ENCODE measurements at regions not wholly inside any gene's neighbourhood (a gene's known extent, or its start where the extent isn't known, plus 50 kb on each side); places are given as distances from the start of the nearest gene placed in this dataset.

GRCh38 chr18:65259403-65259802, 491.4 kb upstream of the CDH7 start:
- TF ChIP-seq CTCF (IDR thresholded peaks at IDR 0.05), result no peak
- no peak for DNase-seq
- Histone ChIP-seq H3K4me1 (no peaks in the 10 kb centered on the region), H3K9ac (ENCODE audit: low read depth in 2 of 2, low read length in 2 of 2) (no peak overlapping the region), H3K9me3 (no peaks in the 10 kb centered on the region), H3K36me3 (no peaks in the 10 kb centered on the region), H3K27ac (no peak overlapping the region), H3K4me3 (no peak overlapping the region), H3K27me3 (no peaks in the 10 kb centered on the region)
- intact Hi-C loops (cut with DNase I), result no loop called here

- intact Hi-C loops (cut with DNase I), result no loop called here
- no peaks in the 10 kb centered on the region for H3K36me3 ChIP-seq
- H3K4me1 ChIP-seq, result no peaks in the 10 kb centered on the region
- no peak for TF ChIP-seq CTCF (IDR thresholded peaks at IDR 0.05)
- no peaks in the 10 kb centered on the region for H3K27me3 ChIP-seq
- no peak overlapping the region for H3K27ac ChIP-seq
- no peak overlapping the region for H3K4me3 ChIP-seq
- no peak for DNase-seq
- no peaks in the 10 kb centered on the region for H3K9me3 ChIP-seq
- no peak overlapping the region for H3K9ac ChIP-seq (ENCODE audit: low read depth in 2 of 2, low read length in 2 of 2)
These were observed 493.7 kb upstream of the CDH7 start for GRCh38 chr18:65257149-65257548.

- intact Hi-C loops (cut with DNase I), result no loop called here
These were observed 495.4 kb upstream of the CDH7 start for GRCh38 chr18:65255417-65255816.

GRCh38 chr18:65239787-65240186, 511.0 kb upstream of the CDH7 start:
- H3K27ac ChIP-seq, result no peak overlapping the region
- H3K9me3 ChIP-seq, result no peaks in the 10 kb centered on the region
- no peak overlapping the region for H3K9ac ChIP-seq (ENCODE audit: low read depth in 2 of 2, low read length in 2 of 2)
- no peaks in the 10 kb centered on the region for H3K27me3 ChIP-seq
- DNase-seq, result no peak
- no peaks in the 10 kb centered on the region for H3K36me3 ChIP-seq
- H3K4me3 ChIP-seq, result no peak overlapping the region
- intact Hi-C loops (cut with DNase I), result no loop called here
- no peak for TF ChIP-seq CTCF (IDR thresholded peaks at IDR 0.05)
- H3K4me1 ChIP-seq, result no peaks in the 10 kb centered on the region

More at GRCh38 chr18:65255417-65255816, 495.4 kb upstream of the CDH7 start:
- Histone ChIP-seq H3K9ac (ENCODE audit: low read depth in 2 of 2, low read length in 2 of 2) (no peak overlapping the region), H3K4me1 (no peaks in the 10 kb centered on the region), H3K27me3 (no peaks in the 10 kb centered on the region), H3K4me3 (no peak overlapping the region), H3K36me3 (no peaks in the 10 kb centered on the region), H3K27ac (no peak overlapping the region), H3K9me3 (no peaks in the 10 kb centered on the region)
- TF ChIP-seq CTCF (IDR thresholded peaks at IDR 0.05), result no peak
- DNase-seq, result no peak

- TF ChIP-seq CTCF (IDR thresholded peaks at IDR 0.05), result no peak
- no peaks in the 10 kb centered on the region for H3K4me1 ChIP-seq
- H3K9me3 ChIP-seq, result no peaks in the 10 kb centered on the region
- intact Hi-C loops (cut with DNase I), result no loop called here
- H3K36me3 ChIP-seq, result no peaks in the 10 kb centered on the region
- DNase-seq, result no peak
- no peaks in the 10 kb centered on the region for H3K27me3 ChIP-seq
- no peak overlapping the region for H3K27ac ChIP-seq
- no peak overlapping the region for H3K4me3 ChIP-seq
- H3K9ac ChIP-seq (ENCODE audit: low read depth in 2 of 2, low read length in 2 of 2), result no peak overlapping the region
These were observed 514.7 kb upstream of the CDH7 start for GRCh38 chr18:65235966-65236624.

Measured in colonic mucosa (tissue), 4 donors.